NT2/D1 (cell line): ENCODE measurements at regions not wholly inside any gene's neighbourhood (a gene's known extent, or its start where the extent isn't known, plus 50 kb on each side); places are given as distances from the start of the nearest gene placed in this dataset.

Source experiments
- SUZ12 ChIP-seq: IDR thresholded peaks from 2 replicates; pipeline ENCODE4 v1.6.1; 2011; ENCODE audit not compliant: insufficient read length, insufficient read depth; ENCODE audit errors: extremely low read depth
- YY1 ChIP-seq: IDR thresholded peaks from 2 replicates; pipeline ENCODE4 v1.6.1; 2011; ENCODE audit not compliant: insufficient read length, insufficient read depth
- ZNF274 ChIP-seq: IDR thresholded peaks from 2 replicates; pipeline ENCODE4 v1.6.1; 2011; ENCODE audit warnings: mild to moderate bottlenecking, low read depth, low read length

GRCh38 chr5:39891376-39891775, 466.6 kb upstream of the DAB2 start:
- TF ChIP-seq SUZ12 (no peak), ZNF274 (no peak), YY1 (no peak)
